GM19395 (cell line): ENCODE measurements at regions not wholly inside any gene's neighbourhood (a gene's known extent, or its start where the extent isn't known, plus 50 kb on each side); places are given as distances from the start of the nearest gene placed in this dataset.
A peak's percentile ranks its signal among the peaks of the same experiment; 100 is the strongest.

Experiments
- ATAC-seq: cut with Tn5 transposase; IDR thresholded peaks from one replicate; pipeline ENCODE4 v1.9.1; 2021; ENCODE audit warnings: mild to moderate bottlenecking, moderate library complexity; ENCODE audit not compliant: unreplicated experiment

DNA sequence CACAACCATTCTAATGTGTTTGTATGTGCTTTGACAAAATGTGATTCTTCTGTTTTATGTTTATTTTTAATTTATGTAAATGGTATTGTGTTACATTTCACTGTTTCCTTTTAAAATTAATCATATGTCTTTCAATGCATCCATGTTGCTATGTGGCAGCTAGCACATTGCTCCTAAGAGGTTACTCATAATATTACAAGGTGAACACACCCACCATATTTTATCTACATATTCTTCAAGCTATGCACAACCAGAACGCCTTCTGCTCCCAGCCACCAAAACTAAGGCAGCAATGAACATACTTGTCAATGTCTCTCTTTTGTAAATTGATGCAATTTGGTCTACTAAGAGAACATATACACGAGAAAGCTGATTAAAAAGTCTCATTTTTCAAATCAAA, 160.6 kb upstream of the OSR1 start:
- no peak for ATAC-seq

GRCh38 chr2:19507137-19507536, 148.7 kb upstream of the OSR1 start:
- ATAC-seq, result no peak

- ATAC-seq, result no peak
These were observed 147.0 kb upstream of the OSR1 start for GRCh38 chr2:19505199-19506136.

DNA sequence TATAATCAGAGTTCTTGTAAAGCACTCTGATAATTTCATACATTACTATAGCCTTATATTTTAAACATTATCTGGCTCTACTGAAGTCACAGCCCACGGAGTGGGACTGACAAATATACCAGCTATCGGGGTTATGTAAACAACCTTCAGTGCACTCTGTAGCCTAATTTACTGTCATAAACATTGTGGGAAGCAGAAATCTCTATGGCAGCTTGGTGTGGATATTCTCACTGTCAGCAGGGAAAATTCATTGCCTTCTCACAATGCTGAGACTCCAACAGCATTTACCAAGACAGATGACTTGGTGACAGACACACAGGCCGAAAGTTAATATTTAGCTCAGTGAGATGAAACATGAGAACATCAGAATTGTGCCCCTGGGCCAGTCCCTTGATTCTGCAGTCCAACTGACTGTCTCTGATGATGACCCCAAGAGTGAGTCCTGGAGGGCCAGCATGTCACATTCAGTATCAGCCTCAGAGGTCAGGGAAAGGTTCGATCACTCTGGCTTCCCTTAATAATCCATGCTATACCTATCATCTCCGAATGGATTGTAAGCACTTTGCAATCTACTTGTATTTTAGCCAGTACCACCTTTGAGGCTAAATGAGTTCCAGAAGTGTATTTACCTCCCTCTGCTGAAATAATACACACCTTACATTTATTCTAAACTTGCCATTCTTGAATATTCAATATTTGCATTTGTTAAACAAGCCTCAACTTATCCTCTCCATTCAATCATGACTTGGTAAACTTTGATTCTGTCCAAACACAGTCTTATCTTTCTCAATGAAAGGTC, 146.2 kb upstream of the OSR1 start:
- ATAC-seq, result no peak

- ATAC-seq, result no peak
These were observed 145.5 kb upstream of the OSR1 start for GRCh38 chr2:19503915-19504314.

DNA sequence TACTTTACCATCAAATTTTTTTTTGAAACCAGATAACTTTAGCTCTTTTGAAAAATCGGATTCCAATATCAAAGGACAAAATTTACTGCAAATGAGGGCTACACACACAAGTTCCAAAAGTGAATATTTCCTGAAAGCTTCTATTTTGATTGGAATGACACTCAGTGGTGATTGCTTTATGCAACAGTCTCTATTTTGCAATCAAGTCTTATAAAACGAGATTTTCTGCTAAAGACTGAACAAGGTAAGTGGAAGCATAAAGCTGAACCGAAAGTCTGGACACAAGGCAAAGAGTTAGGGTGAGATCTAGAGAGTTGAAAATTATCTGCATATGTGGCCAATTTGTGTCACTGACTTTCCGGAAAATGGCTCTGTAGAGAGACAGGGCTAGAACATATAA, 145.0 kb upstream of the OSR1 start:
- ATAC-seq, result no peak

GRCh38 chr2:19500126-19500525, 141.7 kb upstream of the OSR1 start:
- ATAC-seq, result no peak

DNA sequence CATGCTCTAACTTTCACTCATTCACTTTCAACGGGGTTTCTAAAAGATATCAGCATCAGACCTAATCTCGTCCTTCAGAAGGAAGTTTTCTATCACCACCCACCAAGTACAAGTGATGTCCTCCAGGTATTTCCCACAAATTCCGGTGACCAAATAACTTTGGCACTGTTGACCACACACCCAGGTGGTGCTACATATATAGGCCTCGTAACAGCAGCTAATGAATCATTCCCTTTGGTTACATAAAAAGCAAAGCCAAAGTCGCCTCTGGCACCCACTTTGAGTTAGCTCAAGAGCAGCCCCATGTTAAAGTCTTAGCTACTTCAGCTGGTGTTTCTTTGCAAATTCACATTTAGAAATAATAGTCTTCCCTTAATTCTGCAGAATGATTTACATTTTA, 138.2 kb upstream of the OSR1 start:
- no peak for ATAC-seq

- no peak for ATAC-seq
These were observed 135.8 kb upstream of the OSR1 start for GRCh38 chr2:19494241-19494640.

- no peak for ATAC-seq
These were observed 133.4 kb upstream of the OSR1 start for GRCh38 chr2:19491796-19492195.

- no peak for ATAC-seq
These were observed 132.5 kb upstream of the OSR1 start for GRCh38 chr2:19490846-19491435.

DNA sequence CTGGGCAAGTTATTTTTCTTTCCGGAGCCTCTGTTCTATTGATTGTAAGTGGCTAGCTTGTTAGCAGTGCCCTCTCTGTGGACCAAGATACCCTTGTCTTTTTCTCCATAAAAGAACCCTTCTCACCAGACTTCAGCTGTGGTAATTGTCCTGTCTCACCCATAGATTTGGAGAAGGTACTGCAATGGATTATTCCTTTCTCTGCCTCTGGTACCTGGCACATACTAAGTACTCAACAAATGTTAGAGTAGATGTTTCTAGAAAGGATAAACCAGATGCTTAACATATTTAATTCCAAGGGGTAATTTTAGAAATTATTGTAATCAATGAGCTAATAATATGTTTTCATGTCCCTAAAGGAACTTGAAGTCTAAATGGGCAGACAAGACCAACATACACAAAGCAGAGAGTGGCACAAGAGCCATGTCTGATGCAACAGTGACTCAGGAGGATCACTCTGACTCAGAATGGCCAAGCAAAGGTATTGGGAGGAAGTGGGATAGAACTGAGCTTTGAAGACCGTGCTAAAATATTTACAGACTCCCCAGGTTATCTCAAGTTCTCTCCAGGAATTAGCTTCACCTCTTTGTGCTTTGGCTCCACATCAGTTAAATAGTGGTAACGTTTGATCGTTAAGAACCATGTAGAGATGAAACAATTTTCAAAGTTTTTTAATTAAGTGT, 129.7 kb upstream of the OSR1 start:
- ATAC-seq, result peak; percentile 90

GRCh38 chr2:19484736-19485135, 126.3 kb upstream of the OSR1 start:
- ATAC-seq, result peak; percentile 62

- ATAC-seq, result no peak
These were observed 122.2 kb upstream of the OSR1 start for GRCh38 chr2:19480673-19481072.

DNA sequence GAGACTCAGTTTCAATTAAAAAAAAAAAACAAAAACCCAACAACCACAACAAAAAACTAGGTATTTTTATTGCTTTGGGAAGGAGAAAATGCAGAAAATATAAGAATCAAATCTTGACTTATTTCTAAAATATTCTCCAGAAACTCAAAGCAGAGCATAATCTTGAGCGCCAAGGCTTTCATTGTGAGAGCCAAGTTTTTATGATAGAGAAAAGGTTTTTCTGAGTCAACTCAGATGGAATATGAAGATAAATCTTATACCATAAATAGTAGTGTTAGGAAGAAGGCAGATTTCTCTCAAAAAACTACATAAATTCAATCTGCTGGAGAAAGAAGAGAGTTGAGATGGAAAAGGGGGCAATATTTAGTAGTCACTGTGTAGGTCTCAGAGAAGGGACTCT, 121.2 kb upstream of the OSR1 start:
- ATAC-seq, result no peak

GRCh38 chr2:19478409-19478808, 120.0 kb upstream of the OSR1 start:
- ATAC-seq, result no peak

DNA sequence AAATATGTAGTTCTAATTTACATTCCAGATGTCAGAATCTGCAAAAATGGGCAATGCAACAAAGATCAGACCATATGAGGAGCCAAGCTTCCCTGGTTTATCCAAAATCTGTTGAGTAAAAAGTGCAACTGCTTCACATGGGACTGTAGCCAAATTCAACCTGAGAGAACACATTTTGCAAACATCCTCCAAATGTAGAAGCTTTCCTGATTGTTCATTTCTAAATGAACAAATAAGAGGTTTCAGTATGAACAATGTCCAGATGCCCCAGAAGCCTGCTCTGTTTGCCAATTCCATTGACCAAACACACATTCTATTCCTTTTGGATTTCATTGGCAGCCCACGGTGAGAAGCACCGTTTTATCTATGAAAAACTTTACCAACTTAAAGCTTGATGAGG, 117.9 kb upstream of the OSR1 start:
- no peak for ATAC-seq

DNA sequence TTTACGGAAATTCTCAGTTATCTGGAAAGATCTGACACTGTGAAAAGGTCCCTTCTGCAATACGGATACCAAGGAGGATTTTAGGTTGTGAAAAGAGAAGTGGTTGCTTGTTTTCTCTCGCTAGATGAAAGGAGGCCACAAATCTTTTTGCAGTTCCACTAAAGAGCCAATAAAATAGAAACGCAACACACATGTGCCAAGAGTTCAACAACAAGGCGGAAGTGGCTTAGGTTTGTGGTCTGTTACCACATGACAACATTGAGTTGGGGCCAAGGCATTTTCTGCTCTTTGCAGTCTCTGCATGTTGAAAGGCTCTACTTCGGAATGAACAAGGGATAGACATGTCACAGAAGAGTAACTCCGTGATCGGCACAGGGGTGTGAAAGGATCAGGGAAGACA, 115.7 kb upstream of the OSR1 start:
- peak; percentile 99 for ATAC-seq

DNA sequence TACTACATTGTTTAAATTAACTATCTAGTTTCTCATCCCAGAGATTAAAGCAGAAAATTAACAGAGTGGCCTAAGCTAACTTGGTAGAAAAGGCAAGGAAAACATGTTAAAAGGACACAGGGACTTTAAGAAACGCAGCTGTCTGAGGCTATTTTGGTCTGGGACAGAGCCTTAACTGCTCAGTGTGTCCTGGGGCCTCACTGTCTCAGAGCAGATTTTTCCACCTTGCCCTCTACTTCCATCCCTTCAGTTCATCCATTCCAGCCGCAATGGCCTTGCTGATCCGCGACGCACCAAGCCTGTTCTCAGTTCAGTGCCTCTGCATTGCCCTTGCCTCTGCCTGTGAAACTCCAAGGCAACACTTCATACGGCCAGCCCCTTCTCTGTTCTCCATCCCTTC, 114.9 kb upstream of the OSR1 start:
- no peak for ATAC-seq

DNA sequence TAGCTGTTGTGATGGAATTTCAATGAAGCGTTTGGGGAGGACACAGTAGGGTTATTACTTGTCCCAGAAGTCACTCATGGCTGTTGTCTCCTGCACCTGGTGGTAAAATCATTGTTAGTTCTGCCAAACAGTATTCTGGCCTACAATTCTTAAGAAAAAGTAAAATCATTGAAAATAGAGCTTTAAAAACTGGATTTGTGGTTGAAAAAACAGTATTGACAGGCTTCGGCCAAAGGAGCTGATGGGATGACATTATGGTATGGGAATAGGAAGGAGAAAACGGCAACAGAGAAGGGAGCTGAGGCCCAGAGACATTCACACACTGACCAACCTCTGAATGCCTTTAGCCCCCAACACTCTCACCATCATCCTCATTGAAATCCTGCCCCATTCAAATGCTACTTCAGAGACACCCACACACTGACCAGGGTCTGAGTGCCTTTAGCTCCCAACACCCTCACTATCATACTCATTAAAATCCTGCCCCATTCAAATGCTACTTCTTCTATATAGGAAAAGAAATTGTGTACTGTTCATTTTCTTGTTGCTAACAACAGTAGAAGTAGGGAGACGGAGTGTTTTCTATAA, 114.1 kb upstream of the OSR1 start:
- ATAC-seq, result no peak

DNA sequence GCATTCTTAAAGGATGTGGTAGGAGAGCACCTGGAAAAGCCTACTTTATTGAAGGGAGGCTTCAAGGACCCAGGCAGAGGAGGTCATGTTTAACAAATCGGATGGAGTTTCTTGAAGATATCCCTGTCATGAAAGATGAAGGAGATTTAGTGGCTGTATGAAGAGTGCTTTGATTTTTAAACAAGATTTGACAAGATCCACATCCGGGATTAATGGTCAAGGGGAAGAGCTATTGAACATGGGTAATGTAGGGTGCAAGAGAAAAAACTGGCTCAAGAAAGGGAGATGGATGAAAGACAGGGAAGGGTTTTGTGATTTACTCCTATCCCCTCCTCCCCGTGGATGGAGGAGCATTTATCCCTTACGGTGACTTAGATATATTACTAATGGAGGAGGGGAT, 113.1 kb upstream of the OSR1 start:
- no peak for ATAC-seq
